GM21423 (cell line): ENCODE measurements at regions not wholly inside any gene's neighbourhood (a gene's known extent, or its start where the extent isn't known, plus 50 kb on each side); places are given as distances from the start of the nearest gene placed in this dataset.

ENCODE experiments used
- ATAC-seq: cut with Tn5 transposase; IDR thresholded peaks from one replicate; pipeline ENCODE4 v1.9.1; 2021; ENCODE audit warnings: mild to moderate bottlenecking, moderate library complexity; ENCODE audit not compliant: unreplicated experiment

DNA sequence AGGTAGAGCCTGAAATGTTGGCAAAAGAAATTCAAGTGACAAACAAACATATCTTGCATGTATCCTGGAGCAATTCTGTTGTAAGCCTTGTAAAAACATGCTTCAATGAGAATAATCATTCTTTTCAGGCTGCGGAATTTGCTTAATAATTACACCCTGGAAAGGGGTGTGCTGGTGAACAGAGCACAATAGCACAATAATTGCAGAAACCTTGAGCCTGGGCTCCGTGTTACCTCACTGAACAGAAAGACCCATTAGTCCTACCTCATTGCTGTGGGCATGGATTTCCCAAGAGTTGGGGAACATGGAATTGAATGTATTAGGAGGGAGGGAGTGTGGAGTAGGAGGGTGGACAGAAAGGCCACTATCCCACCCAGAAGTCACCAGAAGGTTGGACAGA, 168.0 kb upstream of the ALKAL2 start:
- ATAC-seq, result no peak

DNA sequence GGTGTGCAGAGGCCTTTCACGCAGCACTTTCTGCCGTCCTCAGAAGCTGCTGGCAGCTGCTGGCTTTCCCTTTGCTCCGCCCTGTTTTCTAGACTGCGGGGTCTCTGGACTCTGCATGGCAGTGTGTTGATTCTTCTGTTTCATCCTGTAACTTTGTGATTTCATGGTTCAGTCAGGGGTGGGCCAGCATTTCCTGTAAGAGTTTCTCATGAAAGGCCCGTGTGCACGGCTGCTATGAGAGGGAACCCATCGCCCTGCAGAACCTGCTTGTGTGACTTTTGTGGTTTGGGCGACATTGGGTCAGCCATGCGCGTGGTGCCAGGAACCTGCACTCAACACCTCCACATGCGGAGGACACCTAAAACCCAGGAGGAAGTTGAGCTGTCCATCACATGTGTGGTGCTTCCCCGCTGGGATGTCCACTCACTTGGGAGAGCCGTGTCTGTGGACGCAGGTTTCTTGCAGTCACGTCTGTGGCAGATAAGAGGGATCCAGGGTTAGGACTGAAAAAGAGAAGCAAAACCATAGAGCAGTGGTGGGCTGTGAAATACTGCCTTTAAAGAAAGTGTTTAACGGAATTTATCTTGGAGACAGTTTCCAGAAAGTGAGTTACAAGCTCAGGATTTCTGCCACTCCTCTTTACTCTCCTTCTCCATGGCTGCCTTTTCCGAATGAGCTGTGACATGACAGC, 167.3 kb upstream of the ALKAL2 start:
- no peak for ATAC-seq

DNA sequence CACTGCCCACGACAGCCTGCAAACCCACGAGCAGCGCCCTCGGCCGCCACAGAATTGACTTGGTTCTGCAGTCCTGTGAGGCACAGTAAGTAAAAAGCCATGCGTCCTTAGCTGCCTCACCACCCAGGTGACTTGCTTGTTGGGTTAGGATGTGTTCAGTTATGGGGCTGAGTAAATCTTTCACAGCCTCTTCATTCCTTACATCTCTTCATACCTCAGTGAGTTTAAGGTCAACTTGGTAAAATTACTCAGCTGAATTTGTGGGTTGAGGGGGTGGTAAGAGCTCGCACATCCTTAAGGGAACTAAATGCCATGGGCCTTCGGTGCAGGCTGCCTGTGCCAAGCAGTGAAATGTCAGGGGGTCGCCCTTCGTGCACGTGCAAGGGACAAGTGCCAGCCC, 165.2 kb upstream of the ALKAL2 start:
- no peak for ATAC-seq

DNA sequence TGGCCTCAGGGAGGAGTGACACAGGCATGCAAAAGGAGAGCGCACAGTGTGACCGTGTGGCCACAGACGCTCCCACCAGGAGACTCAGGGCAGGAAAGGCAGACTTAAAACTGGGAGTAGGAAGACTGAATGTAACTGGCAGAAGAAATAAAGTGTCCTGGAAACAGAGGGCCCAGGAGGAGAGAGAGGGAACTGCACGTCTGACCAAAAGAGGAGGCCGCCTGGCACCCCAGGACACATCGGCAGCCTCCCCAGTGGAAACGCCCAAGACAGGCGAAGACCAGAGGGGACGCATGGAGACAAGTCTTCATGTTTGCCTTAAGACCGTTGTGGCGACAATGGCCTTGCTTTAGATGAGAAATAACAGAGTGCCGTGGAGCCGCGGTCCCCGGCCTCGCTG, 163.6 kb upstream of the ALKAL2 start:
- ATAC-seq, result no peak

DNA sequence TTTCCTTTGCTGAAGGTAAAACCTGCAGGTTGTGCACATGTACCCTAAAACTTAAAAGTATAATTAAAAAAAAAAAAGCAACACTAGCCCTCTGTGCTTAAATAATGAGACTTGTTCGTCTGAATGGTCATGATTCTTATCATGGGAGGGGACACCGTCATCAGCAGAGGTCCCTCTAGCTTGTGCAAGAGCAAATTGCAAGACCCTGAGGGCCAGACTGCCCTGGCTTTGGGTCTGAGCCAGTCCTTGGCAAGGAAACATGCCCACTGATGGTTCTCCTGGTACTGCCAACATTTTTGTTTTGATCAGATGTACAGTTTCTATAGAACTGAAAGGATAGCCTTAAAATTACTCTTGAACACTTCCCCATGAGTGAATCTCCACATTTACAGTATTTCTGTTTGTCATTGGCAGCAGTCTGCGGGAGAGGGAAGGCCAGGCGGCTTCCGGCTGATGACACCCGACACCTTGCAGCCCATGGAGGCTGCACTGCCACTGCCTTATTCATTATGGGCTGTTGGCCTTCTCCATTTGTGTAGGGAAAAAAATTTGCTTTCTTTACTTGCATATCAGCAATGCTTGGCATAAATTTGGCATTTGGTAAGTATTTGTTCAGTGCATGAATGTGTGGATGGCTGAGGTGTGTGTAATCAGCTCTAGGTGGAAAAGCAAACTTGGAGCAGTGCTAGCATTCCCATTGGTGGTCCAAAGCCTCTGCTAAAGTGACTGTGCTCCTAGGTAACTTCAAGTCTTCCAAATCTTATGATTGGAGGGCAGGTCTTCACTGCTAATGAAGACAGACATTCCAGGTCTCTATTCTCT, 161.6 kb upstream of the ALKAL2 start:
- no peak for ATAC-seq

DNA sequence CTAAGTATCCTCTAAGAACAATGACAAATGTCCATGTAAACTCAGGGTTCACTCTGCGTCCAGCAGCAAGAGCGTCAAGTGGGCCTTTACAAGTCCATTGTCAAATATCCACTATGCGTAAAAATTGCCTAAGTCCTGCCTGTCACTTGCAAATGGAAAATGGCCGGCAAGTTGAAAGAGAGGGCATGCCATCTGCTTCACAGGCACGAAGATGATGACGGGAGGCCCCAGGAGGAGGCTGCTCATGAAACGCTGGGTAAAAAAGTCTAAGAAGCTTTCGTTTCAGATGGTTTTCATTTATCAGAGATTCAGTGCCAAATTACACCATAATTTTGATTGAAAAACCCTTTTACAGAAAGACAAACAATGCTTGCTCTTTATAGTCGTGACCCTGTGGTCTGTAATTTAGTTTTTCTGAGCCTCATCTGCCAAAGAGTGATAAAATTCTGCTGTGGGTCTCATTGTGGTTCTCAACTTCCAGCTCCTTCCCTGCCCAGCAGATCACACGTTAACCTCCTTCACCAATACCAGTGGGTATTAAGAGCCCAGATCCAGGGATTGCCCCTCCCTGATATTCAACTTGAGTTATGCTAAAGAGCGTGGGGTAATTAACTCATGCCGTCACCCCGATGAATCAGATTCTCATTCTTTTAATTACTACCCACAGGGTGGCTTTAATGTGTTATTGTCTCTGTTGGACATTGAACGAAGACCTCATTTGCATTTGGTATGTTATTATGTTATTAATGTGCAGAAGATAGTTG, 160.2 kb upstream of the ALKAL2 start:
- ATAC-seq, result no peak

DNA sequence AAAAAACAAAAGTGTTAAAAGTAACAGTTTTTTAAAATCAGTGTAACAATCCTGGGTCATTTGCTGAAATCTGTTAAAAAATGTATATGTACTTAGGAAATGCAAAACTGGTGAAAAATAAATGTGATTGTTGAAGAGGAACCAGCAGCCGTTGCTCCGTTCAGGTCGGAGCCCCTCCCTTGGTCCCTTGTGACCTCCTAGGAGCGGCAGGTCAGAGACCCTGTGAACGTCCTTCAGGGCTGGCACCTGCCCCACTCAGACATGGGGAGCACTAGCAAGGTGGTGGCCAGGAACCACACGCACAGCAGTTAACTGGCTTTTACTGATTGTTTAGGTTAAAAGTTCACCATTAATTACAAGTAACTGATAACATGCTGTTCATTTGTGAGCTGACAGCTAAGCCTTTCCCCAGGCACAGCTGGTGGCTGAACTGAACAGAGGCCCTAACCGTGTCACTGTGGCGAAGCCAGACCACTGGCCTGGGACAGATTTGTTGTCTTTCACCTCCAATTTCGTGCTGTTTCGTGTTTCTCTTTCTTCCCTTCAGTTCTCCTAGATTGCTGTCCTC, 159.2 kb upstream of the ALKAL2 start:
- ATAC-seq, result no peak

DNA sequence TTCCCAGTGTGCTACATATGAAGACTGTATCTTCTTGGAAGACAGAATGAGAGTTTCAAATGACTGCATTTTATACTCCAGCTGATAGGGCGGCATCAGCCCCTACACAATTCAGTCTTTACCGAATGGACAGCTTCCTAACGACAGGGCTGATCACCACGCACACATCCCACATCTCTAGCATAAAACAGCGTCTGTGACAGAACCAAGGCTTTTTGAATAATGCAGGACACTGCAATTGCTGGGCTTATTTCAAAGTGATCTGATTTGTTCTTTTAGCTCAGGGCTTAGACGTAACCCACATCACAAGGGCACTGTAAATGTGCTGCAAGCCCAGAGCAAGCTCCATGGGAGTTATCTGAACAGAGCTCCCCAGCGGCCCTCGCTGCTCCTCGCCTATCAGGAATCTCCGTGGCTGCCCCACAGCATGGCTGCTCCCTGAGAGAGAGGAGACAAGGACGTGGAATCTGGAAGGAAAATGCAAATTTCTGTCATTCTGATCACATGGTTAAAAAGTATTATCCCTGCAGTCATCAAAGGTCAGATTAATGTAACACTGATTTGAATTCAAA, 158.5 kb upstream of the ALKAL2 start:
- ATAC-seq, result no peak

DNA sequence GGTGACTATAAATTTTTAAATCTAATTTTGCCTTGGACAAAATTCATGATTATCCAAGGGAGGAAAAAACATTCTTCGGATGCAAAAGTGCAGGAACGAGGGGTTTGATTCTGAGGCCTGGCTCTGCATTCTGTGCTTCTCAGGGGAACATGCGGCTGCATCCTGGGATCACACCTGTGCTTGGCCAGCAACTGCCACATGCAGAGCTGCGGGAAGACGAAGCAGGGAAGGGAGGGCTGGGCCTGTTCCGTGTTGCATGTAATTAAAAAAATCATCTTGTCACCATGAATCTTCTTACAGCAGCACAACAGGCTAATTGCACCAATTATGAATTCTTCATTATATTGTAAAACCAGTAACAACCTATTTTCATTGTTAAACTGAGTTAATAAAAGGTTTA, 158.0 kb upstream of the ALKAL2 start:
- ATAC-seq, result no peak

DNA sequence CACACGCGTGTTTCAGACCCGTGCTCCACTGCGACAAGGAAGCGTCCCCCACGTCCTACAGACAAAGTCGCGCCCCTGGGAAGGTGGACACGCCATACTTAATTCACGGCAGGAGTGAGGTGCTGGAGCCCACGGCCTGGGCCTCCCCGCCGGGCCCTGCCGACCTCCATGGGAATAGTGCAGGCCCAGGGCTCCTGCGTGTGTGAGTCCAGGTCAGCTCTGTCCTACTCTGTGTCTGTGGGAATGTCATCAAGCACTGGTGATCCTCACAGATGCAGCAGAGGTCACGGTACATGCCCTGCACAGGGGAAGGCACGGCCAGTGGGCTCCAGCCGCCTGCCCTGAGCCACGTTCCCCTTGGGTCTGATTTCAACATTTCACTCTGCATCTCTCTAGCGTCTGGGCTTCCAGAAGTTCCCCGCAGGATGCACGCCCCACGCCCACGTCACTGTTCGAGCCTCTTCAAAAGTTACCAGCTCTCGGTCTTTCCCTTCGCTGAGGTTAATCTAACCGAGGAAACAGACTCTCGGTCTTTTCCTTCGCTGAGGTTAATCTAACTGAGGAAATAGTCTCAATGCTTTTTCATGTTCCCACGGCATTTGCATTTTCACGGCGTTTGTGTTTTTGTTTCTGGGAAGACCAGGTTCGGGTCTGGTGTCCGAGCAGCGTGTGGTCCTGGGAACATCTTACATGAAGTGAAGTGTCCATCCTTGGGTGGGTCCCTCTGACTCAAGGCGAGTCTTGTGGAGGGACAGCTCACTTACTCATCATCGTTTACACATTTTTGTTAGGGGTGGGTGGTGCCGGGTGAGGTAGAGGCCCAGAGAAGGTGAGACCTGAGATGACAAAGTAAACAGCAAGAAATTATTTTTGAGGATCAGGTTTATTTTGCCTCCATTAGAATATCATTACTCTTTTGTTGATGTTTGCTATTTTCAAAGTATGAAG, 157.3 kb upstream of the ALKAL2 start:
- no peak for ATAC-seq

DNA sequence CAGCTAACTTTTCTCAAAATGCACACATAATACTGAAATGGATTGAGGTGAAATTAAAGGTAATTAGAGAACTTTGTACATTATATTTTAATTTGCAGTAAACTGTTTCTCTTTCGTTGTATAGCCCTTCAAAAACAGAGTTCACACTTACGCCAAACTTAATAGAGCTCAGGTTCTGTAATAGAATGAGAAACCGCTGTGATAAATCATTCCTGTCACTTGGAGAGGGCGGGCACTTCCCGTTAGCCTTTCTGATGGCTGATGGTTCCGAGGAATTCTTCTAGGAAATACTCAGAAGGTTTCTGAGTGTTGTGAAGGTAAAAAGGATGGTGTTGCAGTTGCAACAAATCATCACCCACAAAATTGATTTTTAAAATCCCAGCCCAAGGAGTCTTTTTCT, 155.8 kb upstream of the ALKAL2 start:
- ATAC-seq, result no peak

DNA sequence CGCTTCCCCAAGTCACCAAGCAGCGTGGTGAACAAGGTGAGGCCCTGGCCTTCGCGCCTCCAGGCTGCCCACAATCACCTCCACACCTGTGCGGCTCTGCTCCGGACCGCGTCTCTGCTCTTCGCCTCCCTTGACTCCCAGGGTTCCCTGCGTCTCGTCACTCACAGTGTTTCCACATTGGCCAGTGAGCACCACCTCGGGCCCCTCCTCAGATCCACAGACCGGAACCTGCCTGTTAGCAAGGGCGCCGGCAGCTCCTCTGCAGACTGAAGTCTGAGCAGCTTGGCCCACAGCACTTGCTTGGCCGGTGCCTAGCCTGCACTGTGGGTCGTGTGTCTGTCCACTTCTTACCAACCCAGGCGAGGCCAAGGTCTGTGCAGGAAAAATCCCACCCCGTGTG, 155.3 kb upstream of the ALKAL2 start:
- no peak for ATAC-seq

DNA sequence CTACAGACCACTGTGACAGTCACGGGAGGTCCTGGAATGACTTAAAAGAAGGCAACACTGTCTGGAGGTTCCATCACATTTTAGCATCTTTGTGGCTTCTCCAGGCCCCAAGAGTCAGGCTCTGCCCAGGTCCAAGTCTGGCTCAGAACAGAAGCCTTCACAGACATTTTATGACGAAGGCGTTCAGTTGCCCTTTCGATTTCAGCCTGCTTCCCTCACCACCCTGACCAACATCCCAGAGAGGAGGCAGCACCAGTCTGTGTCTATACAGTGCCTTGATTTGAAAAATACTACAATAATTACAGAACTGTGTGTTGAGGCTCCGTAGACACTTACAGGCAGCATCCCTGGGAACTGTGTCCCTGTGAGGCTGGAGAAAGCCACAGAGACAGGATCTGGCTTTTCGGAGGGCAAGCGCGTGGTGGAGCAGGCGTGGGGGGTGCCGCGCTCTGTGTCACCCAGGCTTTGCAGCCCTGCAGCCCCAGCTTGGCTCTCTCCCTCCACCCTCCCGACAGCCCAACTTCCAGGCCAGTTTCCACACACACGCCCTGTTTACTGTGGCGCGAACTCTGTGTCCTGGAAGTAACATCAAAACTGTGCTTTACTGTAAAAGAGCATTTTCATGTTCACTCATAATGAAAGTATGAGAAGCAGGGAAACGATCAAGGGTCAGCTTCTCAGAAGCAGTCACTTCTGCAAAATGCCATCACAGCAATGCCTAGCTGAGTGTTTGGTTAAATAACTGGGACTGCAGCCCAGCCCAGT, 153.5 kb upstream of the ALKAL2 start:
- no peak for ATAC-seq

DNA sequence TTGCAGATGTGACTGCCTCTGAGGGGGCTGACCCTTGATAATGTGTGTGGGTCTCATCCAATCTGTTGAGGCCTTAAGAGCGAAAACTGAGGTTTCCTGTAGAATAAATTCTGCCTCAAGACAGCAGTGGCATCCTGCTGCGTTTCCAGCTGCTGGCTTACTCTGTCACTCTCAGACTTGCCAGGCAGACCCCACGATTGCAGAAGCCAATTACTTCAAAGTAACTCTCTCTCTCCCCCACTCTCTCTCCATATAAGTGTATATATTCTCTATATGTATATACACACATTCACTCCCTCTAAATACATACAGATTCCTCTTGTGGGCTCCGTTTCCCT, 152.5 kb upstream of the ALKAL2 start:
- no peak for ATAC-seq

DNA sequence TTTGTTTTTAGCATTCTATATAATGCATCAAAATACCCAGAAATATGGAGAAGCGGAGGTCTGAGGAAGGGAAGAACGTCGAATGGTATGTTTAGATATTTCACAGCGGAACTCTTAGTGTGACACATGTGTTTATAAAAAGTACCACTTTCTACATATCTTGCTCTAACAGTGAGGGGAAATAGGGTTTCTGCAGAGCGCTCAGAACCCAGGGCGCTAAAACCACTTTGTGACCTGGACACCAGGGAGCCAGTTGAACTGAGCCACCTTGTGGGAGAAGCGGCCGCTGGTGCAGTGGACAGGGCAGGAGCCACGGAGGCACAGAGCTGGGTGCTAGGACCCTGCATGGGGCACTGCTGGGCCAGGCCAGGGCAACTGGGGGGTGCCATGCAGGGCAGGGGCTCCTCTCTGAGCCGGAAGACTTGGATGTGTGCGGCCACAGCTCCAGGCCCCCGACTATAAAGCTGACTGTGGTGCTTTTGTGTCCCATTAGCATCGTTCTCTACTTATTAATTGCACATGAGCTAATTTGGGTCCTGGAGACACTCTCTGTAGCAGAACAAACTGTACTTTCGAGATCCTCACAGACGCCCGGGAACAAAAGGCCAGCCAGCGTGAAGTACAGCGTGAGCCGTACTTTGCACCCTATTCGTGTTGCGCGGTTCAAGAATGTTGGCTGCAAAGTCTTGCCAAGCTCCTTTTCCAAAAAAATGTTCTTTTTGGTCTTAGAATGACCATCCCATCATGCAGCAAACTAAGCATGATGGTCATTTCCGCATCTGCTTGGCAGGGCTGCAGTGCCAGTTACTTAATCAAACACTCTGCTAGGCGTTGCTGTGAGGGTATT, 151.9 kb upstream of the ALKAL2 start:
- ATAC-seq, result no peak

DNA sequence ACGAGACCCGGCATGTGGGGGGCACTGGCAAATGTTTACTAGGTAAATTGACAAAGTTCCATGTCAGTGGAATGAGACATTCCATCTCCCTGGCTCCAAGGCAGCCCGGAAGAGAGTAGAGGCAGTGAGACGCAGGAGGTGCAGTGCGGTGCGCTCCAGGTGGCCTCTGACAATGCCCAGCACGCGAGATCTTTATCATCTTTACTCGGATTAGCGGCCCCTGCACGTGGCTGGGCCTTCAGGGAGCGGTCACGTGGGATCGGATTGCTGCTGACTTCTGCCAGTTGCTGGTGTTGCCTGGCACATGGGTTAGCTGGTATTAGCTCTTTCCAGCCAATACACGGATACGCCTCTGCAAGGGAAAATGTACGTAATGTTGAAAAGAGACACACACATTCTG, 151.2 kb upstream of the ALKAL2 start:
- no peak for ATAC-seq

DNA sequence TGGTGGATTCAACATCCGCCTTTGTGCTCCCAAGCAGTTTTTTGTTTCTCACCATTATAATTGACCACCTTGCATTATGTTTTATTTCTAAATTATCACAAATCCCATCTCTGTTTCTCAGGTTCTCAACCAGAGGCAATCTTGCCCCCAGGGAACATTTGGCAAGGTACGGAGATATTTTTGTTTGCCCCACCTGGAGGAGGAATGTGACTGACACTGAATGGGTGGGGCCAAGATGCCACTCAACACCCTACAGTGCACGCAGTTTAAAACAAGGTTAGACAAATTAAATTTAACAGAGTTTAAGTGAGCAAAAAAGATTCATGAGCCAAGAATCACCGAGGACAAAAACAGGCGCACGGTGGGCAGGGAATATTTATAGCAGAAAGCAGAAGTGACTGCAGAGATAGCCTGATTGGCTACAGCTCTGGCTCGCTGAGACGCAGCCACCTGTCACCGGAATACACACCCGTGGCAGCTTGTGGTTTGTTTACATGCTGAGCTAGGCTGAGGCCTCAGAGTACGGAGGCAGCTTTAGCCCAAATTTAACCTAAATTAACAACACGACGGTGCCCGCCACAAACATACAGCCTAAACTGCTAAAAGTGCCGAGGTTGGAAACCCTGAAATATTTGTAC, 150.0 kb upstream of the ALKAL2 start:
- ATAC-seq, result peak; percentile 98

DNA sequence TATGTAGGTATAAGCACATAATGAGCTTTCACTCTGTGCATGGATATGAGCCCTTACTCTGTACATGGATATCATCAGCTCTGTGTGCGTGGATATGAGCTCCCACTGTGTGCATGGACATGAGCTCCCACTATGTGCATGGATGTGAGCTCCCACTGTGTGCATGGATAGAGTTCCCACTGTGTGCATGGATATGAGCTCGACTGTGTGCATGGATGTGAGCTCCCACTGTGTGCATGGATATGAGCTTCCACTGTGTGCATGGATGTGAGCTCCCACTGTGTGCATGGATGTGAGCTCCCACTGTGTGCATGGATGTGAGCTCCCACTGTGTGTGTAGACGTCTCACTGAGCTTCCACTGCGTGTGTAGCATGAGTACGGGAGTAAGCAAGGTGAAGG, 149.3 kb upstream of the ALKAL2 start:
- no peak for ATAC-seq
